BJ (cell line): ENCODE measurements at regions not wholly inside any gene's neighbourhood (a gene's known extent, or its start where the extent isn't known, plus 50 kb on each side); places are given as distances from the start of the nearest gene placed in this dataset.

ENCODE experiments used
- CTCF ChIA-PET: fragments of 350-600 bp; formaldehyde crosslinking; extraction: SDS; loops from one replicate; lab custom pipeline; 2021; ENCODE audit warnings: antibody characterized with exemption, inconsistent platforms; lab: Yijun Ruan, JAX
- POLR2A ChIA-PET: fragments of 300-600 bp; sonication (Branson Sonifier 250); formaldehyde crosslinking; extraction: SDS; loops from one replicate; lab custom pipeline; 2021; ENCODE audit warnings: antibody characterized with exemption; lab: Charles Lee
- DNase-seq: peaks from one replicate; pipeline ENCODE4 v3.0.0-alpha.2; 2011; ENCODE audit warnings: low read depth
- H3K27me3 ChIP-seq: 2 replicates; pipeline ENCODE4 v1.6.0; 2011; ENCODE audit warnings: low read length; ENCODE audit not compliant: control insufficient read depth, insufficient read depth
- H3K36me3 ChIP-seq: 2 replicates; pipeline ENCODE4 v1.5.1; 2011; ENCODE audit warnings: low read length; ENCODE audit not compliant: control insufficient read depth, insufficient read depth
- H3K4me3 ChIP-seq: 2 replicates; pipeline ENCODE4 v1.5.1; 2011; ENCODE audit warnings: low read depth, mild to moderate bottlenecking, control low read depth, low read length
- TF ChIP-seq, protein P1 (sequence below): IDR thresholded peaks from 2 replicates; pipeline ENCODE4 v1.5.1; 2011; ENCODE audit warnings: low read depth, mild to moderate bottlenecking, control low read depth, inconsistent platforms, low read length, moderate library complexity; ENCODE audit not compliant: insufficient read depth

- Histone ChIP-seq H3K36me3 (no peaks in the 10 kb centered on the region), H3K27me3 (no peaks in the 10 kb centered on the region), H3K4me3 (no peak overlapping the region)
- TF ChIP-seq, protein P1, sequence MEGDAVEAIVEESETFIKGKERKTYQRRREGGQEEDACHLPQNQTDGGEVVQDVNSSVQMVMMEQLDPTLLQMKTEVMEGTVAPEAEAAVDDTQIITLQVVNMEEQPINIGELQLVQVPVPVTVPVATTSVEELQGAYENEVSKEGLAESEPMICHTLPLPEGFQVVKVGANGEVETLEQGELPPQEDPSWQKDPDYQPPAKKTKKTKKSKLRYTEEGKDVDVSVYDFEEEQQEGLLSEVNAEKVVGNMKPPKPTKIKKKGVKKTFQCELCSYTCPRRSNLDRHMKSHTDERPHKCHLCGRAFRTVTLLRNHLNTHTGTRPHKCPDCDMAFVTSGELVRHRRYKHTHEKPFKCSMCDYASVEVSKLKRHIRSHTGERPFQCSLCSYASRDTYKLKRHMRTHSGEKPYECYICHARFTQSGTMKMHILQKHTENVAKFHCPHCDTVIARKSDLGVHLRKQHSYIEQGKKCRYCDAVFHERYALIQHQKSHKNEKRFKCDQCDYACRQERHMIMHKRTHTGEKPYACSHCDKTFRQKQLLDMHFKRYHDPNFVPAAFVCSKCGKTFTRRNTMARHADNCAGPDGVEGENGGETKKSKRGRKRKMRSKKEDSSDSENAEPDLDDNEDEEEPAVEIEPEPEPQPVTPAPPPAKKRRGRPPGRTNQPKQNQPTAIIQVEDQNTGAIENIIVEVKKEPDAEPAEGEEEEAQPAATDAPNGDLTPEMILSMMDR, result no peak
- ChIA-PET CTCF (interaction anchor here (0.9 kb wide), 1 partner anchor 13 kb away, joined by 3 read pairs; no protein-coding TSS in a partner anchor), POLR2A (interaction anchor here (0.6 kb wide), 2 partner anchors 595 to 717 kb away, joined by 3 read pairs; no protein-coding TSS in a partner anchor)
- DNase-seq, result peak; percentile 23
Observed at GRCh38 chr1:55981010-55981650, 598.2 kb downstream of the PLPP3 start.

- TF ChIP-seq, protein P1, result no peak
- Histone ChIP-seq H3K27me3 (no peaks in the 10 kb centered on the region), H3K36me3 (no peaks in the 10 kb centered on the region), H3K4me3 (no peak overlapping the region)
- no peak for DNase-seq
- ChIA-PET CTCF (interaction anchor here (0.9 kb wide), 1 partner anchor 13 kb away, joined by 3 read pairs; no protein-coding TSS in a partner anchor), POLR2A (no interaction called here)
Observed at GRCh38 chr1:55980582-55980981, 598.8 kb downstream of the PLPP3 start.

DNA sequence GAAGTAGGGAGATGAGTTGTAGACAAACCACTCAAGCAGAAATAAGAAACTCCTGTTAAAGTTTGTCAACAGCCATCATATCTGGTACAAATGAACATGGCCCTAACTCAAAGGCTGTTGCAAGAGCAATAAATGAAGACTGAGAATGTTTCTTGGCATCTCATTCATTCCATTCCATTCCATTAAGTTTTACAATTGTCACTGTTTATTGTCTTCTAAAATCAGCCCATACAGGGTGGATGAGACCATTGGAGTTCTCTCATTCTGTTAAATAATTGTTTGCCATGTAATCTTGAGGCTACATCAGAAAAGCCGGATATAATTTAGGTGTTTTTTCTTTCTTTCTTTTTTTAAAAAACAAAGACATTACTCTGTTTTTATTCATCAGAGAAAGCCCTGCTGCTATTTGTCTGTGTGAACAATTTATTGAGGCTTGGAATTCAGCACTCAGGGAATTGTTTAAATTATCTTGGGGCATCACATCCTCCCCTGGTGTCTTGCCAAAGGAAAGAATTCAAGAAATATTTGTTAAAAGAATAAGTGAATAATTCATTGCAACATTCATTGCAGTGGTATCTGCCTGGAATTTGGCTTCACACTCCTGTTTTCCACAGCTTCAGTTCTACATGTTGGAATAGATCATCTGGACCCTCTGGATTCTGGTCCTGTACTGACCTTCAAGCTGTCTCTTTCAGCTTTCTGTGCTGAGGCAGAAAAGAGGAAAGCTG, 604.5 kb downstream of the PLPP3 start:
- ChIA-PET POLR2A (no interaction called here), CTCF (no interaction called here)
- Histone ChIP-seq H3K36me3 (no peaks in the 10 kb centered on the region), H3K4me3 (no peak overlapping the region), H3K27me3 (no peaks in the 10 kb centered on the region)
- TF ChIP-seq, protein P1, result no peak
- peak; percentile 70 for DNase-seq

GRCh38 chr1:55970526-55971110, 608.7 kb downstream of the PLPP3 start:
- DNase-seq, result peak; percentile 70
- TF ChIP-seq, protein P1, result no peak
- Histone ChIP-seq H3K27me3 (no peaks in the 10 kb centered on the region), H3K4me3 (no peak overlapping the region), H3K36me3 (no peaks in the 10 kb centered on the region)
- POLR2A ChIA-PET, result no interaction called here
- CTCF ChIA-PET, result interaction anchor here (0.6 to 1.3 kb wide), 5 partner anchors 30 to 606 kb away, joined by 3 read pairs; no protein-coding TSS in a partner anchor

DNA sequence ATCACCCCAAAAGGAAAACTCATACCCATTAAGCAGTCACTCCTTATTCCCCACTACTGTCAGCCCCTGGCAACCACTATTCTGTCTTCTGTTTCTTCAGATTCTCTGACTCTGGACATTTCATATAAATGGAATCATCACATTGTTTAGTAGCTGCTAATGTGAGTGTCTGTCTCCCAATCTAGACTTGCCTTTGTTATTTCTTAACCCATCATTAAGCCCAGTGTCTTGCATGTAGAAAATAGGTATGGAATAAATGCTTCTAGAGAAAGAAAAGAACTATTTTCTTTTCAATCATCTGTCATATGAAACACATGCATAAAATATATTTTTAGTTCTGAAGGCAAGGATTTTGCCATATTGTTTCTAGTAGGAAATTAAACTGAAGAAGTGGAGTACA, 610.0 kb downstream of the PLPP3 start:
- DNase-seq, result no peak
- TF ChIP-seq, protein P1, result no peak
- no peaks in the 10 kb centered on the region for H3K27me3 ChIP-seq
- ChIA-PET POLR2A (no interaction called here), CTCF (no interaction called here)
- H3K36me3 ChIP-seq, result no peaks in the 10 kb centered on the region
- no peak overlapping the region for H3K4me3 ChIP-seq
